Lung (tissue), 11 donors: ENCODE measurements at regions not wholly inside any gene's neighbourhood (a gene's known extent, or its start where the extent isn't known, plus 50 kb on each side); places are given as distances from the start of the nearest gene placed in this dataset.

Source experiments
- ATAC-seq: fragments of 200-7000 bp; cut with Tn5 transposase; one replicate; pipeline ENCODE4 v1.9.1; 2020; ENCODE audit warnings: moderate number of reproducible peaks; ENCODE audit not compliant: insufficient read depth, low FRiP score
- DNase-seq, 3 donors: peaks; one replicate each; pipeline ENCODE4 v3.0.0-alpha.2; 2013 to 2017
- H3K27ac ChIP-seq, 2 donors: one replicate each; pipeline ENCODE4 v1.5.1; 2013; ENCODE audit warnings: mild to moderate bottlenecking in 2 of 2, moderate library complexity in 2 of 2, control low read depth in 1 of 2, inconsistent platforms in 1 of 2, low read depth in 1 of 2, low read length in 1 of 2
- H3K27me3 ChIP-seq, 3 donors: one replicate each; pipeline ENCODE4 v1.5.1; 2013; ENCODE audit warnings: low read length in 2 of 3; ENCODE audit not compliant: control insufficient read depth in 3 of 3, insufficient read depth in 3 of 3
- H3K36me3 ChIP-seq, 4 donors: one replicate each; pipeline ENCODE4 v1.5.1; 2013; ENCODE audit warnings: low read length in 4 of 4, mild to moderate bottlenecking in 1 of 4, moderate library complexity in 1 of 4; ENCODE audit not compliant: control insufficient read depth in 4 of 4, insufficient read depth in 4 of 4
- H3K4me1 ChIP-seq, 5 donors: one replicate each; pipeline ENCODE4 v1.5.1; 2013; ENCODE audit warnings: low read length in 5 of 5, mild to moderate bottlenecking in 2 of 5, moderate library complexity in 1 of 5; ENCODE audit not compliant: control insufficient read depth in 5 of 5, insufficient read depth in 5 of 5
- H3K4me3 ChIP-seq: one replicate; pipeline ENCODE4 v1.5.1; 2013; ENCODE audit warnings: mild to moderate bottlenecking, control low read depth, moderate library complexity
- H3K9ac ChIP-seq, 2 donors: one replicate each; pipeline ENCODE4 v1.5.1; 2013; ENCODE audit warnings: low read length in 2 of 2, control low read depth in 1 of 2; ENCODE audit not compliant: insufficient read depth in 1 of 2
- H3K9me3 ChIP-seq, 4 donors: one replicate each; pipeline ENCODE4 v1.5.1; 2013; ENCODE audit warnings: low read length in 3 of 4, mild to moderate bottlenecking in 1 of 4, moderate library complexity in 1 of 4; ENCODE audit not compliant: control insufficient read depth in 4 of 4, insufficient read depth in 3 of 4
- WGBS, 2 donors: extraction: QIAGEN DNeasy Blood & Tissue Kit; methylation state at CpG; one replicate each; pipeline ENCODE4 v1.1.7; 2013; 5-methylcytosine and 5-hydroxymethylcytosine counted together
- TF ChIP-seq, protein P1 (sequence below): IDR thresholded peaks from 2 replicates; pipeline ENCODE4 v1.5.1; 2012; ENCODE audit warnings: mild to moderate bottlenecking; ENCODE audit errors: control extremely low read depth, extremely low read depth
- donor health status: control.
- donor health status: control.
- donor health status: Bipolar disorder and iron deficiency.
- donor health status: healthy.
- donor health status: DM: yes; HTN: yes; CAD: no.

DNA sequence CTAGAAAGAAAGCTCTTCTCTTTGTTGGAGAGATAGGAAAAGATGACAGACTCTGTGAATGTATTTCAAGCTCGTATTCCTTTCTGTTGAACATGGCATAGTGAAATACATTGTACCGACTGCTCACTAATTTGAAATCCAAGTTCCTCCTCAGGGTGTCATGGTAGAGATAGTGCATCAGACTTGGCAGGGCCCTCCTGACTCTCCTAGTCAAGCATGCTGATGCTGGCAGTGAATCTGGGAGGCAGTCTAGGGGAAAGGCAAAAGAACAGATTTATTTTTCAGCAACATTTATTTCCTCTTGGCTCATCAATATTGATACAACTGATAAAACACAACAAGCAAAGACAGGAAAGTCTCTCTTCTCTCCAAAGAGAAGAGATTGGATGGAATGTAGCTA, 356.3 kb upstream of the IRAK1BP1 start:
- 86 to 88% methylated on average over 2 of the region's 2 CpGs for WGBS, 2 donors
- no peak for ATAC-seq

DNA sequence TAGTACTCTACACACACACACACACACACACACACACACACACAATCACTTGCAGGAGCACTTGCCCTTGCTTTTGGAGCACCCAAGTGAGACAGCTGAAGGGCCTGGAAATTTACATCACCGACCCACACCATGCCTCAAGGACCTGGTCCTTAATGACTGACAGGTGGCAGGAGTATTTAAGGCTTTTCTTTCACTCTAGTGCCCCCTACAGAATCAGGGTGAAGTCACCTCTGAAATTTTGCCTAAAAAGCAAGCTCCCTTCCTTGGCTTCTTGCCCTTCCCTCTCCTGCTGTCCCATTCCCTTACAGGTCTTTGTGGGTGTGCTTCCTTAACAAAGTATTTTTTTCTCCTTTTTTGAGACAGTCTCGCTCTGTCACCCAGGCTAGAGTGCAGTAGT, 353.5 kb upstream of the IRAK1BP1 start:
- H3K4me1 ChIP-seq = no peaks in the 10 kb centered on the region
- TF ChIP-seq, protein P1, sequence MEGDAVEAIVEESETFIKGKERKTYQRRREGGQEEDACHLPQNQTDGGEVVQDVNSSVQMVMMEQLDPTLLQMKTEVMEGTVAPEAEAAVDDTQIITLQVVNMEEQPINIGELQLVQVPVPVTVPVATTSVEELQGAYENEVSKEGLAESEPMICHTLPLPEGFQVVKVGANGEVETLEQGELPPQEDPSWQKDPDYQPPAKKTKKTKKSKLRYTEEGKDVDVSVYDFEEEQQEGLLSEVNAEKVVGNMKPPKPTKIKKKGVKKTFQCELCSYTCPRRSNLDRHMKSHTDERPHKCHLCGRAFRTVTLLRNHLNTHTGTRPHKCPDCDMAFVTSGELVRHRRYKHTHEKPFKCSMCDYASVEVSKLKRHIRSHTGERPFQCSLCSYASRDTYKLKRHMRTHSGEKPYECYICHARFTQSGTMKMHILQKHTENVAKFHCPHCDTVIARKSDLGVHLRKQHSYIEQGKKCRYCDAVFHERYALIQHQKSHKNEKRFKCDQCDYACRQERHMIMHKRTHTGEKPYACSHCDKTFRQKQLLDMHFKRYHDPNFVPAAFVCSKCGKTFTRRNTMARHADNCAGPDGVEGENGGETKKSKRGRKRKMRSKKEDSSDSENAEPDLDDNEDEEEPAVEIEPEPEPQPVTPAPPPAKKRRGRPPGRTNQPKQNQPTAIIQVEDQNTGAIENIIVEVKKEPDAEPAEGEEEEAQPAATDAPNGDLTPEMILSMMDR = no peak
- ATAC-seq (no peak), DNase-seq (no peak)
- H3K27ac ChIP-seq = no peak overlapping the region
- peaks cover 0 to 2% (median 0%) of the 10 kb centered on the region in 4 donors for H3K9me3 ChIP-seq
- H3K9ac ChIP-seq = no peak overlapping the region
- no peaks in the 10 kb centered on the region for H3K27me3 ChIP-seq
- H3K4me3 ChIP-seq = no peak overlapping the region
- H3K36me3 ChIP-seq = no peaks in the 10 kb centered on the region
- 45 to 57% methylated on average over 2 of the region's 2 CpGs for WGBS, 2 donors

More for the DNA sequence above, 356.3 kb upstream of the IRAK1BP1 start:
- Histone ChIP-seq H3K27ac (no peak overlapping the region), H3K27me3 (no peaks in the 10 kb centered on the region), H3K4me1 (no peaks in the 10 kb centered on the region), H3K4me3 (no peak overlapping the region), H3K9ac (no peak overlapping the region), H3K9me3 (peaks cover 0 to 5% (median 0%) of the 10 kb centered on the region in 4 donors), H3K36me3 (no peaks in the 10 kb centered on the region)
- DNase-seq = no peak
- TF ChIP-seq, protein P1 = no peak

DNA sequence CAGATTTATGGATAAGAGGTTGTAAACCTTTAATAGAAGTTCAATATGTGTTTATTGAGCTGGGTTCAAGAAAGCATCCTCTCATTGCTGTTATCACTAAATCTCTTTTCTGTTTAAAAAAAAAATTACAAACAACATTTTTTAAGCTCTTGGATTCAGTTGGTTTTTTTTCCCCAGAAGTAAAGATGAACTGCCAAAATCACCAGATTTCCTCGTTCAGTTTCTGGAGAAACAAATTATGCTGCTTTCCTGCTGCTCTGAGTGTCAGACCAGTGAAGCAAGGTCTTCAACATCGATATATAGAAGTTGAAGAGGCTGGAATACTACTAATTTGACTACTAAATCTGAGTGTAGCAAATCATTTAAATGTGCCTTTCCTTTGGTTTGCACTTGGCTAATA, 352.1 kb upstream of the IRAK1BP1 start:
- H3K27ac ChIP-seq = no peak overlapping the region
- no peaks in the 10 kb centered on the region for H3K36me3 ChIP-seq
- DNase-seq (no peak), ATAC-seq (no peak)
- peaks cover 0 to 2% (median 0%) of the 10 kb centered on the region in 4 donors for H3K9me3 ChIP-seq
- H3K27me3 ChIP-seq = no peaks in the 10 kb centered on the region
- H3K4me3 ChIP-seq = no peak overlapping the region
- no peaks in the 10 kb centered on the region for H3K4me1 ChIP-seq
- 59 to 80% methylated on average over 2 of the region's 2 CpGs for WGBS, 2 donors
- TF ChIP-seq, protein P1 = no peak
- no peak overlapping the region for H3K9ac ChIP-seq

DNA sequence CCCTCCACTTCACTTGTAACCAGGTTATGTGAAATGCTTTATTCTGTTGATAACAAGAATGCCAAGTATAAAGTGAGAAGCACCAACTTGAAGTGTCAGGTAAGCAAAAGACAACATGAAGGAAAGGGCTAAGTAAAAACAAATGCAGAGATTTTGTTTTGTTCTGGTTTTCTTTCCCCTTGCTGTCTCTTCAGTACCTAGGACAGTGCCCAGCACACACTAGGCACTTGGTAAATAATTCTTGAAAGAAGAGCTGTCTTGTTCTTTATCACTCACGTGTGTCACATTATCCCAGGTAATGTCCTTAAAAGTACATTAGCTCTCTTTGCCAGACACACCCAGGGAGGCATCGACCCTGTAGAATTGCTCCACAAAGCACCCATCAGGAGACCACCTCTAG, 350.0 kb upstream of the IRAK1BP1 start:
- Histone ChIP-seq H3K9me3 (peaks cover 0 to 2% (median 0%) of the 10 kb centered on the region in 4 donors), H3K27ac (no peak overlapping the region), H3K9ac (no peak overlapping the region), H3K4me3 (no peak overlapping the region), H3K36me3 (no peaks in the 10 kb centered on the region), H3K4me1 (no peaks in the 10 kb centered on the region), H3K27me3 (no peaks in the 10 kb centered on the region)
- 17 to 51% methylated on average over 2 of the region's 2 CpGs for WGBS, 2 donors
- ATAC-seq (no peak), DNase-seq (no peak)
- TF ChIP-seq, protein P1 = no peak
